B cell (primary cell): ENCODE measurements at regions not wholly inside any gene's neighbourhood (a gene's known extent, or its start where the extent isn't known, plus 50 kb on each side); places are given as distances from the start of the nearest gene placed in this dataset.

Source experiments
- EZH2 ChIP-seq: IDR thresholded peaks from 2 replicates; pipeline ENCODE4 v1.6.1; 2012; ENCODE audit warnings: borderline replicate concordance, low read depth, mild to moderate bottlenecking, moderate library complexity, low read length; ENCODE audit not compliant: insufficient read depth, poor library complexity, severe bottlenecking
- TF ChIP-seq, protein P1 (sequence below): fragments of 200-600 bp; IDR thresholded peaks from one replicate; pipeline ENCODE4 v1.8.0; 2022; ENCODE audit warnings: antibody characterized with exemption, mild to moderate bottlenecking

DNA sequence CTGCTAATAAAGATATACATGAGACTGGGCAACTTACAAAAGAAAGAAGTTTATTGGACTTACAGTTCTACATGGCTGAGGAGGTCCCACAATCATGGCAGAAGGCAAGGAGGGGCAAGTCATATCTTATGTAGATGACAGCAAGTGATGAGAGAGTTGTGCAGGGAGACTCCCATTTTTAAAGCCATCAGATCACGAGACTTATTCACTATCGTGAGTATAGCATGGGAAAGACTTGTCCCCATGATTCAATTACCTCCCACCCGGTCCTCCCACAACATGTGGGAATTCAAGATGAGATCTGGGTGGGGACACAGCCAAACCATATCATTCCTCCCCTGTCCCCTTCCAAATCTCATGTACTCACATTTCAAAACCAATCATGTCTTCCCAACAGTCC is 50.9 kb upstream of the GRID2 start:
- TF ChIP-seq, protein P1, sequence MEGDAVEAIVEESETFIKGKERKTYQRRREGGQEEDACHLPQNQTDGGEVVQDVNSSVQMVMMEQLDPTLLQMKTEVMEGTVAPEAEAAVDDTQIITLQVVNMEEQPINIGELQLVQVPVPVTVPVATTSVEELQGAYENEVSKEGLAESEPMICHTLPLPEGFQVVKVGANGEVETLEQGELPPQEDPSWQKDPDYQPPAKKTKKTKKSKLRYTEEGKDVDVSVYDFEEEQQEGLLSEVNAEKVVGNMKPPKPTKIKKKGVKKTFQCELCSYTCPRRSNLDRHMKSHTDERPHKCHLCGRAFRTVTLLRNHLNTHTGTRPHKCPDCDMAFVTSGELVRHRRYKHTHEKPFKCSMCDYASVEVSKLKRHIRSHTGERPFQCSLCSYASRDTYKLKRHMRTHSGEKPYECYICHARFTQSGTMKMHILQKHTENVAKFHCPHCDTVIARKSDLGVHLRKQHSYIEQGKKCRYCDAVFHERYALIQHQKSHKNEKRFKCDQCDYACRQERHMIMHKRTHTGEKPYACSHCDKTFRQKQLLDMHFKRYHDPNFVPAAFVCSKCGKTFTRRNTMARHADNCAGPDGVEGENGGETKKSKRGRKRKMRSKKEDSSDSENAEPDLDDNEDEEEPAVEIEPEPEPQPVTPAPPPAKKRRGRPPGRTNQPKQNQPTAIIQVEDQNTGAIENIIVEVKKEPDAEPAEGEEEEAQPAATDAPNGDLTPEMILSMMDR = no peak
- TF ChIP-seq EZH2 = no peak
